Activated CD8-positive, alpha-beta memory T cell treated with anti-CD3 and anti-CD28 coated beads, Interleukin-2, amount 50 U/mL, for 48 hours (primary cell): ENCODE measurements at regions not wholly inside any gene's neighbourhood (a gene's known extent, or its start where the extent isn't known, plus 50 kb on each side); places are given as distances from the start of the nearest gene placed in this dataset.

Experiments
- DNase-seq: peaks from one replicate; pipeline ENCODE4 v3.0.0-alpha.2; 2020

- DNase-seq: no peak
Measured at GRCh38 chr7:18420748-18421147, 74.8 kb upstream of the HDAC9 start.

GRCh38 chr7:18421297-18422002 is 74.1 kb upstream of the HDAC9 start:
- no peak for DNase-seq

DNA sequence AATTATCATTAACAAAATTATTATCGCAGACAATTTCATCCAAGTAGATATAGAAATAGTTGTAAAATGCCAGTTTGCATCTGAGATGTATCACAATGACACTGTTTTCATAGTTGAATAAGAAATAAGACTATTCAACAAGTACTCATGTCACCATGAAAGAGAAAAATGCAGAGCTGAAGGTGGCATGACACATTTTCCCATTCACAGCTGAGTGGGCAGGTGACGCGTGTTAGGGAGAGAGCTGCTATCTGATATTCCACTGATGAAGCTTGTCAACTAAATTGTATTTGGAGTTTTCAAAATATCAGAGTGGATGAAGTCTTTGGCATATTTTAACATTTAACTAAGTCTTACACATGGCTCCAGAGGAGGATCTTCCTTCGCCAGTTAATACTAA is 70.3 kb upstream of the HDAC9 start:
- DNase-seq: no peak

- DNase-seq: no peak
Measured at GRCh38 chr7:18425838-18426445, 69.6 kb upstream of the HDAC9 start.

GRCh38 chr7:18426564-18427226 is 68.9 kb upstream of the HDAC9 start:
- no peak for DNase-seq

DNA sequence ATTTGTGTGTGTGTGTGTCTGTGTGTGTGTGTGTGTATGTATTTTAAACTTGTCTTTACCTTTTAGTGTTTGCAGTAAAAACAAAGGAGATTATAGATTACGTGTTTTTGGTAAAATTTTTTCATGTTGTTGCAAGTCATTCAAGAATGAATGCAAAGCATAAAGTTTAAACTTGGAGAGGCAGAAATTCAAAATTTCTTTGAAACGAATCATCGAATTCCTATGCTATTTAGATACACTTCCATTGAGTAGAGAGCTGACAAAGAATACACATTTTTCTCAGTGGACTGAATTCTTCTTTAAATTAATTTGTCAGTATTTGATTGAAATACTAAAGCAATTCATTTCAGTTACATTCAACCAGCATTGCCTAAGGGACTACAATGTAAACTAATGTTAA is 66.0 kb upstream of the HDAC9 start:
- DNase-seq: no peak

GRCh38 chr7:18430810-18431209 is 64.7 kb upstream of the HDAC9 start:
- DNase-seq: no peak

- DNase-seq: no peak
Measured at GRCh38 chr7:18434171-18434570, 61.4 kb upstream of the HDAC9 start.

- DNase-seq: no peak
Measured at GRCh38 chr7:18437101-18437500, 58.4 kb upstream of the HDAC9 start.

GRCh38 chr7:18440934-18441333 is 54.6 kb upstream of the HDAC9 start:
- DNase-seq: no peak

GRCh38 chr7:18444826-18445225 is 50.7 kb upstream of the HDAC9 start:
- no peak for DNase-seq

- no peak for DNase-seq
Measured at GRCh38 chr7:18445483-18445882, 50.1 kb upstream of the HDAC9 start.
